RWPE2 (cell line): ENCODE measurements at regions not wholly inside any gene's neighbourhood (a gene's known extent, or its start where the extent isn't known, plus 50 kb on each side); places are given as distances from the start of the nearest gene placed in this dataset.
A peak's percentile ranks its signal among the peaks of the same experiment; 100 is the strongest.

Experiments
- ATAC-seq: fragments of 200-7000 bp; cut with Tn5 transposase; 3 replicates; pipeline ENCODE4 v1.9.1; 2021; ENCODE audit warnings: low read depth
- DNase-seq: peaks from one replicate; pipeline ENCODE4 v3.0.0-alpha.2; 2020; ENCODE audit warnings: low spot score
- H3K27ac ChIP-seq: fragments of 450-650 bp; 2 replicates; pipeline ENCODE4 v1.5.1; 2017; ENCODE audit warnings: mild to moderate bottlenecking; ENCODE audit not compliant: poor library complexity, severe bottlenecking
- H3K27me3 ChIP-seq: fragments of 250-450 bp; sonication (Bioruptor Pico); 2 replicates; pipeline ENCODE4 v1.5.1; 2021; ENCODE audit warnings: mild to moderate bottlenecking, moderate library complexity; ENCODE audit not compliant: insufficient read depth, poor library complexity, severe bottlenecking
- H3K36me3 ChIP-seq: fragments of 250-450 bp; sonication (Bioruptor Pico); 2 replicates; pipeline ENCODE4 v1.5.1; 2020; ENCODE audit warnings: low read depth, mild to moderate bottlenecking, moderate library complexity
- H3K4me1 ChIP-seq: fragments of 250-450 bp; sonication (Bioruptor Pico); 2 replicates; pipeline ENCODE4 v1.5.1; 2021; ENCODE audit warnings: mild to moderate bottlenecking, moderate library complexity; ENCODE audit not compliant: insufficient read depth, poor library complexity, severe bottlenecking
- H3K4me3 ChIP-seq: fragments of 250-450 bp; sonication (Bioruptor Pico); 2 replicates; pipeline ENCODE4 v1.5.1; 2021; ENCODE audit warnings: mild to moderate bottlenecking, moderate library complexity; ENCODE audit not compliant: severe bottlenecking
- H3K9me3 ChIP-seq: fragments of 250-450 bp; sonication (Bioruptor Pico); 2 replicates; pipeline ENCODE4 v1.5.1; 2021; ENCODE audit warnings: mild to moderate bottlenecking, moderate library complexity; ENCODE audit not compliant: severe bottlenecking
- TF ChIP-seq, protein P1 (sequence below): fragments of 450-650 bp; IDR thresholded peaks from one replicate; pipeline ENCODE4 v1.5.1; 2017; ENCODE audit warnings: mild to moderate bottlenecking, moderate library complexity; ENCODE audit not compliant: poor library complexity, severe bottlenecking

GRCh38 chr3:89565098-89565497, 457.7 kb downstream of the EPHA3 start:
- Histone ChIP-seq H3K9me3 (peaks cover 2% of the 10 kb centered on the region), H3K36me3 (no peaks in the 10 kb centered on the region), H3K4me1 (peaks cover 3% of the 10 kb centered on the region), H3K27me3 (no peaks in the 10 kb centered on the region), H3K4me3 (no peak overlapping the region), H3K27ac (no peak overlapping the region)
- ATAC-seq (peak; percentile 38; the same call in 1 of the 3 replicates), DNase-seq (no peak)
- TF ChIP-seq, protein P1, sequence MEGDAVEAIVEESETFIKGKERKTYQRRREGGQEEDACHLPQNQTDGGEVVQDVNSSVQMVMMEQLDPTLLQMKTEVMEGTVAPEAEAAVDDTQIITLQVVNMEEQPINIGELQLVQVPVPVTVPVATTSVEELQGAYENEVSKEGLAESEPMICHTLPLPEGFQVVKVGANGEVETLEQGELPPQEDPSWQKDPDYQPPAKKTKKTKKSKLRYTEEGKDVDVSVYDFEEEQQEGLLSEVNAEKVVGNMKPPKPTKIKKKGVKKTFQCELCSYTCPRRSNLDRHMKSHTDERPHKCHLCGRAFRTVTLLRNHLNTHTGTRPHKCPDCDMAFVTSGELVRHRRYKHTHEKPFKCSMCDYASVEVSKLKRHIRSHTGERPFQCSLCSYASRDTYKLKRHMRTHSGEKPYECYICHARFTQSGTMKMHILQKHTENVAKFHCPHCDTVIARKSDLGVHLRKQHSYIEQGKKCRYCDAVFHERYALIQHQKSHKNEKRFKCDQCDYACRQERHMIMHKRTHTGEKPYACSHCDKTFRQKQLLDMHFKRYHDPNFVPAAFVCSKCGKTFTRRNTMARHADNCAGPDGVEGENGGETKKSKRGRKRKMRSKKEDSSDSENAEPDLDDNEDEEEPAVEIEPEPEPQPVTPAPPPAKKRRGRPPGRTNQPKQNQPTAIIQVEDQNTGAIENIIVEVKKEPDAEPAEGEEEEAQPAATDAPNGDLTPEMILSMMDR, result no peak

DNA sequence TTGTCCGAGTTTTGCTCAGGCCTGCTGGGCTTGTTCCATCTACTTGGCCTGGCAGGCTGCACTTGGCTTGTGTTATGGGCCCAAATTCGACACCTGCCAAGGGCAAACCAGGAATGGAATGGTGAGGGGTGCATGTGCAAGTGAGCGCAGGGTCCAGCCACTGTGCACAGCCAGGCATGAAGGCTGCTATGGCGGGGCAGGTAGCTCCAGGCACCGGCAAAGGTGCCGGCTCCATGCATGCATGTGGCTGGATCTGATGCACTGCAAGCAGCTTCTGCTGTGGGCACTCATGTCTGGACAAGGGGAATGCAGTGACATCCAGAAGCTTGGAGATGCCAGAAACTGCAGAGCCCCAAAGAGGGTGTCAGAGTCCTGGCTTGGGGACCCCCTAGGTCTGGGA, 463.0 kb downstream of the EPHA3 start:
- no peak for DNase-seq
- Histone ChIP-seq H3K4me3 (no peak overlapping the region), H3K27ac (no peak overlapping the region), H3K9me3 (peaks cover 2% of the 10 kb centered on the region), H3K4me1 (no peaks in the 10 kb centered on the region), H3K36me3 (no peaks in the 10 kb centered on the region), H3K27me3 (no peaks in the 10 kb centered on the region)
- TF ChIP-seq, protein P1, result no peak
- no peak for ATAC-seq

GRCh38 chr3:89571298-89571697, 463.9 kb downstream of the EPHA3 start:
- no peaks in the 10 kb centered on the region for H3K4me1 ChIP-seq
- H3K4me3 ChIP-seq, result no peak overlapping the region
- TF ChIP-seq, protein P1, result no peak
- no peaks in the 10 kb centered on the region for H3K27me3 ChIP-seq
- H3K36me3 ChIP-seq, result no peaks in the 10 kb centered on the region
- DNase-seq (peak; percentile 23), ATAC-seq (no peak)
- H3K27ac ChIP-seq, result no peak overlapping the region
- H3K9me3 ChIP-seq, result no peaks in the 10 kb centered on the region

GRCh38 chr3:89571707-89572106, 464.3 kb downstream of the EPHA3 start:
- Histone ChIP-seq H3K27ac (no peak overlapping the region), H3K4me3 (no peak overlapping the region), H3K27me3 (no peaks in the 10 kb centered on the region), H3K9me3 (no peaks in the 10 kb centered on the region), H3K36me3 (no peaks in the 10 kb centered on the region), H3K4me1 (no peaks in the 10 kb centered on the region)
- DNase-seq, result no peak
- ATAC-seq, result no peak
- TF ChIP-seq, protein P1, result no peak

DNA sequence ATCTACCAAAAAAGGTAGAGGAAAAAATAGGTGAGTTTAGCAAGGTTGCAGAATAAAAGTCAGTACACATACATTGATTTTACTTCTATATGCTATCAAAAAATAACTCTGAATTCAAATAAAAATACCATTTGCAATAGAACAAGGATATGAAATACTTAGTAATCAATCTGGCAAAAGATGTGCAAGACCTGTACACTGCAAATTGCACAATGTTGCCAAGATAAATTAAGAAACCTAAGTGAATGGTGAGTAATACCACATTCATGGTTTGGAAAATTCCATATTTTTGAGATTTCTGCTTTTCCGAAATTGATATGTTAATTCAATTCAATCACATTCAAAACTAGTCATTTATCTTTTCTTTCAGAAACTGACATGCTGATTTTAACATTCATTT, 464.8 kb downstream of the EPHA3 start:
- Histone ChIP-seq H3K4me3 (no peak overlapping the region), H3K27ac (no peak overlapping the region), H3K27me3 (no peaks in the 10 kb centered on the region), H3K4me1 (no peaks in the 10 kb centered on the region), H3K9me3 (no peaks in the 10 kb centered on the region), H3K36me3 (no peaks in the 10 kb centered on the region)
- ATAC-seq (no peak), DNase-seq (no peak)
- TF ChIP-seq, protein P1, result no peak
